ENCODE measurements at regions not wholly inside any gene's neighbourhood (a gene's known extent, or its start where the extent isn't known, plus 50 kb on each side); places are given as distances from the start of the nearest gene placed in this dataset.

- no peaks in the 10 kb centered on the region for H3K9me3 Mint-ChIP-seq
- no peak for DNase-seq (ENCODE audit: low read depth, low spot score)
- H3K36me3 Mint-ChIP-seq (ENCODE audit: low read depth), result no peaks in the 10 kb centered on the region
- no peak for TF ChIP-seq CTCF (conservative IDR thresholded peaks at IDR 0.05)
- no peaks in the 10 kb centered on the region for H3K27me3 Mint-ChIP-seq (ENCODE audit: low read depth)
- no peak overlapping the region for H3K27ac Mint-ChIP-seq (ENCODE audit: unreplicated experiment)
- no peak overlapping the region for H3K4me3 Mint-ChIP-seq
- H3K4me1 Mint-ChIP-seq, result no peaks in the 10 kb centered on the region
These were observed 709.3 kb downstream of the RPS29 start for GRCh38 chr14:48876806-48877340.

GRCh38 chr14:48874711-48875110 lies 711.5 kb downstream of the RPS29 start:
- no peak overlapping the region for H3K4me3 Mint-ChIP-seq
- no peak for DNase-seq (ENCODE audit: low read depth, low spot score)
- no peak overlapping the region for H3K27ac Mint-ChIP-seq (ENCODE audit: unreplicated experiment)

GRCh38 chr14:48857366-48857765 lies 728.8 kb downstream of the RPS29 start:
- H3K27me3 Mint-ChIP-seq (ENCODE audit: low read depth), result no peaks in the 10 kb centered on the region
- H3K9me3 Mint-ChIP-seq, result no peaks in the 10 kb centered on the region
- no peak overlapping the region for H3K4me3 Mint-ChIP-seq
- DNase-seq (ENCODE audit: low read depth, low spot score), result no peak
- H3K27ac Mint-ChIP-seq (ENCODE audit: unreplicated experiment), result no peak overlapping the region
- no peaks in the 10 kb centered on the region for H3K36me3 Mint-ChIP-seq (ENCODE audit: low read depth)
- no peaks in the 10 kb centered on the region for H3K4me1 Mint-ChIP-seq
- no peak for TF ChIP-seq CTCF (conservative IDR thresholded peaks at IDR 0.05)

More at GRCh38 chr14:48874711-48875110, 711.5 kb downstream of the RPS29 start:
- Mint-ChIP-seq H3K9me3 (no peaks in the 10 kb centered on the region), H3K27me3 (ENCODE audit: low read depth) (no peaks in the 10 kb centered on the region), H3K36me3 (ENCODE audit: low read depth) (no peaks in the 10 kb centered on the region), H3K4me1 (no peaks in the 10 kb centered on the region)
- no peak for TF ChIP-seq CTCF (conservative IDR thresholded peaks at IDR 0.05)

- no peaks in the 10 kb centered on the region for H3K27me3 Mint-ChIP-seq (ENCODE audit: low read depth)
- no peak for TF ChIP-seq CTCF (conservative IDR thresholded peaks at IDR 0.05)
- H3K27ac Mint-ChIP-seq (ENCODE audit: unreplicated experiment), result no peak overlapping the region
- no peaks in the 10 kb centered on the region for H3K9me3 Mint-ChIP-seq
- H3K36me3 Mint-ChIP-seq (ENCODE audit: low read depth), result no peaks in the 10 kb centered on the region
- no peaks in the 10 kb centered on the region for H3K4me1 Mint-ChIP-seq
- H3K4me3 Mint-ChIP-seq, result no peak overlapping the region
- DNase-seq (ENCODE audit: low read depth, low spot score), result no peak
These were observed 733.0 kb downstream of the RPS29 start for GRCh38 chr14:48853159-48853558.

GRCh38 chr14:48849741-48850322 lies 736.3 kb downstream of the RPS29 start:
- no peaks in the 10 kb centered on the region for H3K4me1 Mint-ChIP-seq
- no peaks in the 10 kb centered on the region for H3K36me3 Mint-ChIP-seq (ENCODE audit: low read depth)
- no peak for TF ChIP-seq CTCF (conservative IDR thresholded peaks at IDR 0.05)
- no peaks in the 10 kb centered on the region for H3K9me3 Mint-ChIP-seq
- DNase-seq (ENCODE audit: low read depth, low spot score), result no peak
- H3K27ac Mint-ChIP-seq (ENCODE audit: unreplicated experiment), result no peak overlapping the region
- H3K27me3 Mint-ChIP-seq (ENCODE audit: low read depth), result no peaks in the 10 kb centered on the region
- H3K4me3 Mint-ChIP-seq, result no peak overlapping the region
